Esophagus squamous epithelium (tissue), 5 donors: ENCODE measurements at regions not wholly inside any gene's neighbourhood (a gene's known extent, or its start where the extent isn't known, plus 50 kb on each side); places are given as distances from the start of the nearest gene placed in this dataset.
"Not testable (repeated sequence)": the region's sequence is repeated elsewhere in the genome, so short reads cannot be mapped to it uniquely, and the experiment has no call there.

Experiments
- DNase-seq: peaks from one replicate; lab custom pipeline; 2025; lab: John Stamatoyannopoulos, UW
- H3K27ac ChIP-seq, 4 donors: fragments of 200-600 bp; sonication (generic); one replicate each; pipeline ENCODE4 v1.5.1; 2016 to 2019; ENCODE audit warnings: mild to moderate bottlenecking in 1 of 4
- H3K27me3 ChIP-seq, 4 donors: fragments of 200-600 bp; sonication (generic); 1 replicate in 3 of 4; 2 replicates in 1 of 4; pipeline versions ENCODE4 v1.5.1 to v1.6.0; 2017 to 2021; ENCODE audit warnings: antibody characterized with exemption in 1 of 4
- H3K36me3 ChIP-seq, 3 donors: fragments of 200-600 bp; sonication (generic); one replicate each; pipeline ENCODE4 v1.5.1; 2016 to 2019
- H3K4me1 ChIP-seq, 3 donors: fragments of 200-600 bp; sonication (generic); one replicate each; pipeline ENCODE4 v1.5.1; 2017 to 2019
- H3K4me3 ChIP-seq, 4 donors: fragments of 200-600 bp; sonication (generic); 1 replicate in 3 of 4; 2 replicates in 1 of 4; pipeline ENCODE4 v1.5.1; 2016 to 2019; ENCODE audit warnings: mild to moderate bottlenecking in 2 of 4, moderate library complexity in 1 of 4
- H3K9me3 ChIP-seq, 3 donors: fragments of 200-600 bp; sonication (generic); one replicate each; pipeline ENCODE4 v1.5.1; 2016 to 2019
- CTCF ChIP-seq, 6 experiments: fragments of 450-650 bp in 4 of 6; fragments of 200-600 bp in 2 of 6; sonication (generic) in 2 of 6; IDR thresholded peaks; one replicate each; pipeline ENCODE4 v1.5.1; 2016 to 2019; ENCODE audit warnings: antibody characterized with exemption in 6 of 6, mild to moderate bottlenecking in 4 of 6, moderate library complexity in 4 of 6
- POLR2A ChIP-seq, 4 donors: fragments of 450-650 bp; IDR thresholded peaks; one replicate each; pipeline ENCODE4 v1.6.1; 2017; ENCODE audit warnings: antibody characterized with exemption in 4 of 4, mild to moderate bottlenecking in 4 of 4, moderate library complexity in 3 of 4
- WGBS, 2 donors: methylation state at CpG; one replicate each; pipeline ENCODE4 v1.1.5; 2018; 5-methylcytosine and 5-hydroxymethylcytosine counted together
- intact Hi-C: fragments of 100-400 bp; cut with DNase I; formaldehyde crosslinking; loops from one replicate; pipeline ENCODE4 v1.15.0; 2022
- donor health status: DM: yes; HTN: yes; CAD: no.

- Histone ChIP-seq H3K4me3 (no peak overlapping the region), H3K9me3 (no peaks in the 10 kb centered on the region), H3K27me3 (no peaks in the 10 kb centered on the region), H3K27ac (no peak overlapping the region), H3K36me3 (no peaks in the 10 kb centered on the region), H3K4me1 (no peaks in the 10 kb centered on the region)
- DNase-seq, result no peak
- 49 to 50% methylated on average over 9 to 13 of the region's 13 CpGs for whole genome bisulfite sequencing, 2 donors
- intact Hi-C loops, result no loop called here
- TF ChIP-seq CTCF (IDR thresholded peaks at IDR 0.05) (no peak), POLR2A (IDR thresholded peaks at IDR 0.05) (no peak)
Measured at GRCh38 chr7:153061910-153062528, 302.5 kb downstream of the ACTR3B start.

GRCh38 chr7:153065051-153065450 lies 305.5 kb downstream of the ACTR3B start:
- H3K27me3 ChIP-seq, result no peaks in the 10 kb centered on the region
- intact Hi-C loops, result no loop called here
- DNase-seq, result no peak
- TF ChIP-seq POLR2A (IDR thresholded peaks at IDR 0.05) (no peak), CTCF (IDR thresholded peaks at IDR 0.05) (no peak)
- no peaks in the 10 kb centered on the region for H3K4me1 ChIP-seq
- H3K4me3 ChIP-seq, result no peak overlapping the region
- no peaks in the 10 kb centered on the region for H3K9me3 ChIP-seq
- no peak overlapping the region for H3K27ac ChIP-seq
- no peaks in the 10 kb centered on the region for H3K36me3 ChIP-seq
- WGBS, 2 donors, result 5 to 17% methylated on average over 1 of the region's 1 CpG

- Histone ChIP-seq H3K9me3 (no peaks in the 10 kb centered on the region), H3K4me3 (no peak overlapping the region), H3K27me3 (no peaks in the 10 kb centered on the region), H3K4me1 (no peaks in the 10 kb centered on the region), H3K27ac (no peak overlapping the region), H3K36me3 (no peaks in the 10 kb centered on the region)
- no peak for DNase-seq
- TF ChIP-seq CTCF (IDR thresholded peaks at IDR 0.05) (no peak), POLR2A (IDR thresholded peaks at IDR 0.05) (no peak)
- WGBS, 2 donors, result 67 to 73% methylated on average over 5 of the region's 5 CpGs
- intact Hi-C loops, result no loop called here
Measured at GRCh38 chr7:153066711-153067110, 307.2 kb downstream of the ACTR3B start.

GRCh38 chr7:153070141-153070540 lies 310.6 kb downstream of the ACTR3B start:
- H3K4me3 ChIP-seq, result no peak overlapping the region
- no peaks in the 10 kb centered on the region for H3K27me3 ChIP-seq
- DNase-seq, result no peak
- no peaks in the 10 kb centered on the region for H3K36me3 ChIP-seq
- H3K4me1 ChIP-seq, result no peaks in the 10 kb centered on the region
- H3K27ac ChIP-seq, result no peak overlapping the region
- no peaks in the 10 kb centered on the region for H3K9me3 ChIP-seq
- TF ChIP-seq CTCF (IDR thresholded peaks at IDR 0.05), result no peak
- no peak for TF ChIP-seq POLR2A (IDR thresholded peaks at IDR 0.05)
- intact Hi-C loops, result no loop called here

GRCh38 chr7:153072806-153073205 lies 313.3 kb downstream of the ACTR3B start:
- WGBS, 2 donors, result 43 to 45% methylated on average over 4 of the region's 4 CpGs
- Histone ChIP-seq H3K4me3 (no peak overlapping the region), H3K36me3 (no peaks in the 10 kb centered on the region), H3K4me1 (no peaks in the 10 kb centered on the region), H3K27me3 (no peaks in the 10 kb centered on the region), H3K27ac (no peak overlapping the region), H3K9me3 (no peaks in the 10 kb centered on the region)
- no peak for DNase-seq
- TF ChIP-seq POLR2A (IDR thresholded peaks at IDR 0.05) (no peak), CTCF (IDR thresholded peaks at IDR 0.05) (no peak)
- intact Hi-C loops, result no loop called here

GRCh38 chr7:153076289-153076688 lies 316.7 kb downstream of the ACTR3B start:
- WGBS, 2 donors, result 82 to 83% methylated on average over 2 of the region's 2 CpGs
- DNase-seq, intact Hi-C loops, H3K36me3 ChIP-seq, H3K27ac ChIP-seq, H3K4me3 ChIP-seq, H3K4me1 ChIP-seq, H3K27me3 ChIP-seq, H3K9me3 ChIP-seq: not testable (repeated sequence)
